ENCODE measurements at regions not wholly inside any gene's neighbourhood (a gene's known extent, or its start where the extent isn't known, plus 50 kb on each side); places are given as distances from the start of the nearest gene placed in this dataset.
"Not testable (repeated sequence)": the region's sequence is repeated elsewhere in the genome, so short reads cannot be mapped to it uniquely, and the experiment has no call there.

DNA sequence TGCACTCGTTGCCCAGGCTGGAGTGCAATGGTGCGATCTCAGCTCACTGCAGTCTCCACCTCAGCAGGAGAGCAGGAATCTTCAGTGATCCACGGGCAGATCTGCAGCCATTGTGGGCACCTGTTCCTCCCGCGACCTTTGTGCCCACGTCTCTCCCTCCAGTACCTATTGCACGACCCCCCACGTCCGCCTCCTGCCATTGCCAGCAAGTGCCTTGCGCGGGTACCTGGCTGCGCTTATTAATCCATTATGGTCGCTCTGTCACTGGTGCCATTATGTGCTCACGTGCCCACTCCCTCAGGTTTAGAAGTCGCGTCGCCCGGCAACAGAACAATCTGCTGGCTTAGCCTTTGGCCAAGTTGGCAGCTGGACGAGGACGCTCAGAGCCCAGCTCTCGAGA is 146.2 kb upstream of the C1QTNF3 start:
- DNase-seq: not testable (repeated sequence)

DNA sequence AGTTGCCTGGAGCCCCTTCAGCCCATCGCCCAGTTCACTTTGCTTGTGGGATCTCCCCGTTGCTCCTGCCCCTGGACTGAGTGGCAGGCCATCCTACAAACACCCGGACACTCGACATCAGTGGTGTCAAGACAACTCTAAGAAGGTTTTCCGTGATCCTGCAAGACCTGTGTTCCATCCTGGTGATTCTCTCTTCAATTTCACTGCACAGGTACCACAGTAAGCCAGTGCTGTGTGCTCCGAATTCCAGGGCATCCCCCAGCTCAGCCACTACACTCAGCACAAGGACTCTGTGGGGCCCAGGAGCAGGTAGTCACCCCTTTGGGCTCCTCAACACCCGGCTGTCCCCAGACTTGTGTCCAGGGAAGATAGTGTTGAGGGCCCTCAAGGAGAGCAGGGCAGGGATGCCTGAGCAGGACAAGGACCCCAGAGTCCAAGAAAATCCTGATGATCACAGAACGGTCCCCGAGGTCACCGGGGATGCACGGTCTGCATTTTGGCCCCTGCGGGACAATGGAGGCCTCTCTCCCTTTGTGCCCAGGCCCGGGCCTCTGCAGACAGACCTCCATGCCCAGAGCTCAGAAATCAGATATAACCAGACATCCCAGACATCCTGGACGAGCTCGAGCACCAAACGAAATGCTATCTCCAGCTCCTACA is 146.9 kb upstream of the C1QTNF3 start:
- not testable (repeated sequence) for DNase-seq

GRCh38 chr5:34190466-34190865 is 147.5 kb upstream of the C1QTNF3 start:
- DNase-seq: not testable (repeated sequence)

DNA sequence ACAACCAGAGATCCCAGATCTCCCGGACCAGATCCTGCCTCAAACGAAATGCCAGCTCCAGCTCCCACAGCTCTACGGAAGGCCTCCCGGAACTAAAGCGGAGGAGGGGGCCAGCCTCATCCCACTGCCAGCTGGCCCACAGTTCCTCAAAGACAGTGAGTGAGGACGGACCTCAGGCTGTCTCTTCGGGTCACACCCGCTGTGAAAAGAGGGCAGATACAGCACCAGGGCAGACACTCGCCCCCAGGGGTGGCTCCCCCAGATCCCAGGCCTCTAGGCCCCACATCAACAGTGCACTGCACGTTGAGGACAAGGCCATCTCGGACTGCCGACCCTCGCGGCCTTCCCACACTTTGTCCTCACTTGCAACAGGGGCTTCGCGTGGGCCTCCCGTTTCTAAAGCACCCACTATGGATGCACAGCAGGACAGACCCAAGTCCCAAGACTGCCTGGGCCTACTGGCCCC is 148.3 kb upstream of the C1QTNF3 start:
- not testable (repeated sequence) for DNase-seq

DNA sequence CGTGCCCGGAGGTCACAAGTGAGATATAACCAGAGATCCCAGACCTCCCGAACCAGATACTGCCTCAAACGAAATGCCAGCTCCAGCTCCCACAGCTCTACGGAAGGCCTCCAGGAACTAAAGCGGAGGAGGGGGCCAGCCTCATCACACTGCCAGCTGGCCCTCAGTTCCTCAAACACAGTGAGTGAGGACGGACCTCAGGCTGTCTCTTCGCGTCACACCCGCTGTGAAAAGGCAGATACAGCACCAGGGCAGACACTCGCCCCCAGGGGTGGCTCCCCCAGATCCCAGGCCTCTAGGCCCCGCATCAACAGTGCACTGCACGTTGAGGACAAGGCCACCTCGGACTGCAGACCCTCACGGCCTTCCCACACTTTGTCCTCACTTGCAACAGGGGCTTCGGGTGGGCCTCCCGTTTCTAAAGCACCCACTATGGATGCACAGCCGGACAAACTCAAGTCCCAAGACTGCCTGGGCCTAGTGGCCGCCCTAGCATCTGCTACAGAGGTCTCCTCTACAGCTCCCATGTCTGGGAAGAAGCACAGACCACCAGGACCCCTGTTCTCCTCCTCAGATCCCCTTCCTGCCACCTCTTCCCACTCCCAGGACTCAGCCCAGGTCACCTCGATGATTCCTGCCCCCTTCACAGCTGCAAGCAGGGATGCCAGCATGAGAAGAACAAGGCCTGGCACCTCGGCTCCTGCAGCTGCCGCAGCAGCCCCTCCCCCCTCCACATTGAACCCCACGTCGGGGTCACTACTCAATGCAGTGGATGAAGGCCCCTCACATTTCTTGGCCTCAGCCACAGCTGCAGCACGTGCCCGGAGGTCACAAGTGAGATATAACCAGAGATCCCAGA is 149.3 kb upstream of the C1QTNF3 start:
- DNase-seq: not testable (repeated sequence)

DNA sequence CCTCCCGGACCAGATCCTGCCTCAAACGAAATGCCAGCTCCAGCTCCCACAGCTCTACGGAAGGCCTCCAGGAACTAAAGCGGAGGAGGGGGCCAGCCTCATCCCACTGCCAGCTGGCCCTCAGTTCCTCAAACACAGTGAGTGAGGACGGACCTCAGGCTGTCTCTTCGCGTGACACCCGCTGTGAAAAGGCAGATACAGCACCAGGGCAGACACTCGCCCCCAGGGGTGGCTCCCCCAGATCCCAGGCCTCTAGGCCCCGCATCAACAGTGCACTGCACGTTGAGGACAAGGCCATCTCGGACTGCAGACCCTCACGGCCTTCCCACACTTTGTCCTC is 149.9 kb upstream of the C1QTNF3 start:
- DNase-seq: not testable (repeated sequence)

DNA sequence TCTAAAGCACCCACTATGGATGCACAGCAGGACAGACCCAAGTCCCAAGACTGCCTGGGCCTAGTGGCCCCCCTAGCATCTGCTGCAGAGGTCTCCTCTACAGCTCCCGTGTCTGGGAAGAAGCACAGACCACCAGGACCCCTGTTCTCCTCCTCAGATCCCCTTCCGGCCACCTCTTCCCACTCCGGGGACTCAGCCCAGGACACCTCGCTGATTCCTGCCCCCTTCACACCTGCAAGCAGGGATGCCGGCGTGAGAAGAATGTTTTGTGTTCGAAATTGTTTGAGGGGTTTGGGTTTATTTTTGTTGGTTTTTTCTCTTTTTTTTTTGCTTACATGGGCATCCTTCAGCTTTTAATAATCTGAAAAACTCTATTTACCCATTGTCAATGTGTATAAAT is 150.3 kb upstream of the C1QTNF3 start:
- DNase-seq: not testable (repeated sequence)

- DNase-seq: not testable (repeated sequence)
Observed at GRCh38 chr5:34193804-34194203, 150.8 kb upstream of the C1QTNF3 start.

- DNase-seq: not testable (repeated sequence)
Observed at GRCh38 chr5:34196091-34196490, 153.1 kb upstream of the C1QTNF3 start.

DNA sequence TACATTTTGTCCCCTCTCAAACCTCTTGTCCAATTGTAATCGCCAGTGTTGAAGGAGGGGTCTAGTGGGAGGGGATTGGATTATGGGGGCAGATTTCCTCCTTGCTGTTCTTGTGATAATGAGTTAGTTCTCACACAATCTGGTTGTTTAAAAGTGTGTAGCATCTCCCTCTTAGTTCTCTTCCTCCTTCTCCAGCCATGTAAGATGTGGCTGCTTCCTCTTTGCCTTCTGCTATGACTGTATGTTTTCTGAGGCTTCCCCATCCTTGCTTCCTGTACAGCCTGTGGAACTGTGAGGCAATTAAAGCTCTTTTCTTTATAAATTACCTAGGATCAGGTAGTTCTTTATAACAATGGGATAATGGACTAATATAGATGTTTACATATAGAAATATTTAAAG is 162.3 kb upstream of the C1QTNF3 start:
- not testable (repeated sequence) for DNase-seq

- not testable (repeated sequence) for DNase-seq
Observed at GRCh38 chr5:34217386-34217785, 174.4 kb upstream of the C1QTNF3 start.

DNA sequence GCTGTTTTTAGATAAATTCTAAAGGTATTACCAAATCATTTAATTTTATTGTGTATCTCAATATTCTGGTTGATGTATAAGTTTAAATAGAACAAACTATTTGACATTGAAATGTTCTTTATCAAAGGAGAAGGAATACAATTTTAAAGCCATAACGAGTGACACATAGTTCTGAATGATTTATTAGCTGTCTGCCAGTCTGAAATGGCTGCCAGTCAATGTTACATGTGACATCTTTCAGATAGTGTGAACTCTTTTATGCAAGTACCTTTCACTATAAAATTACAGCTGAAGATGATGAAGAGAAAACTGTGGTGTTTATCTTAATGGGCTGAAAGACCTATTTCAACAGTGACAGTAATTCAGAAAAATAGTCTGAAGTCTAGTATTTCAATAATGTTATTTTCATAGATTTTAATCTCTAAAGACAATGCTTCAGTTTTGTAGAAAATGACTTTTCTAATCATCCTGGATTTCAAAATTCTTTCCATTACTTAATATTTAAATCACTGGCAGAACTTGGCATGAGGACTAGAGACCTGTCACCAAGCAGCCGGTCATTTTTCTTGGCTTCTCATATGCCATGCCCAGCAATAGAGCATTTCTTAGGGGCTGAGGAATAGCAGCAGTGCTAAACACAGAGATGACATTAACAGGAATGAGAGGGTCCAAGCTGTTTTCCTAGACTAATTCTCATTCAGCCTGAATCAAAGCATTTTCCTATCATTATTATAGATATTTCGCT is 178.5 kb upstream of the C1QTNF3 start:
- DNase-seq: not testable (repeated sequence)

- not testable (repeated sequence) for DNase-seq
Observed at GRCh38 chr5:34223158-34223557, 180.1 kb upstream of the C1QTNF3 start.

GRCh38 chr5:34230402-34230801 is 187.4 kb upstream of the C1QTNF3 start:
- not testable (repeated sequence) for DNase-seq

- DNase-seq: not testable (repeated sequence)
Observed at GRCh38 chr5:34243802-34244201, 200.8 kb upstream of the C1QTNF3 start.

- not testable (repeated sequence) for DNase-seq
Observed at GRCh38 chr5:34244281-34245031, 201.4 kb upstream of the C1QTNF3 start.

GRCh38 chr5:34245032-34245394 is 202.0 kb upstream of the C1QTNF3 start:
- DNase-seq: not testable (repeated sequence)

DNA sequence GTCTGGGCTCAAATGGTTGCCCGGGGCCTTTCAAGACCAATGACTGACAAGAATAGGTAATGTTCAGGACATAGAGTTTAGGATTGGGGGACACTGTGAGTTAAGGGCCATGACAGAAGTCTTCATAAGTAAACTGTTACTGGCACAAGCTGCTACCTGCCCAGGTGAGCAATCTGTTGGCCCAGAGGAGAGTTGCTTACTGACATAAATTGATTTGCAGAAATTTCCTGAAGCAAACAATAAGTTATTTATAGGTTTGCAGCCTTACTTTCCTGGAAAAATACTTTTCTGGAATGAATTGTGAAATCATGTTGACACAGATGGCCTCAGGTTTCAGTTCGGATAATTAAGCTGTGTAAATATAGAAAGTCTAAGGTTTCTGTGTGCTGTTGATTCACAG is 202.8 kb upstream of the C1QTNF3 start:
- peak; percentile 67 for DNase-seq

DNA sequence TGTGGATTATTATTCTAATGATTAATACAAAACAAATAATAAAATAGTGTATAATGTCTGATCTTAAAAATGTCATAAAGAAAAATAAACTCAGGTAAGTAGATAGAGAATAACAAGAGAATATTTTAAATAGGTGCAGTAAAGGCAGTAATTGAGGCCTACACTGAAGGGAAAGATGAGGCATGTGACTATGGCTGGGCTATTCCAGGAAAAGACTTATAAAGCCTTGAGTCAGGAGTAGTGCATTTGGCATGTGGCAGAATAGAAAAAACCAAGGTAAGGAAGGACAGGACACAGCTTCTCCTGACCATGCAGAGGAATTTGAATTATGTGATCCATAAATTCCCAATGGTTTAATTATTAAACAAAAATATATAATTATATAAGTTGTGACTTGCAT is 215.6 kb upstream of the C1QTNF3 start:
- DNase-seq: not testable (repeated sequence)

DNA sequence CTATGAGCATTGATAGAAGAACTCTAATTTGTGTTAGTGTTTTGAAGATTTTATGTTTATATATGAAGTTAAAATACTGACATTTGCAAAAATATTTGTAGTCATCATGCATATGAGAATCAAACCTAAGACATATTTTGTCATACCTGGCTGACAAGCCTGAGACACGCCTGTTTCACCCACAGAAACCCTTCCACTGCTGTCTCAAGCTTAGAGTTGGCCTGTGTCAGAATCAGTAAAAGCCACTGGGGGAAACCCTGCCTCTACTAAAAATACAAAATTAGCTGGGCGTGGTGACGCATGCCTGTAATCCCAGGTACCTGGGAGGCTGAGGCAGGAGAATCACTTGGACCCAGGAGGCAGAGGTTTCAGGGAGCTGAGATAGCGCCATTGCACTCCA is 218.0 kb upstream of the C1QTNF3 start:
- DNase-seq: not testable (repeated sequence)

DNA sequence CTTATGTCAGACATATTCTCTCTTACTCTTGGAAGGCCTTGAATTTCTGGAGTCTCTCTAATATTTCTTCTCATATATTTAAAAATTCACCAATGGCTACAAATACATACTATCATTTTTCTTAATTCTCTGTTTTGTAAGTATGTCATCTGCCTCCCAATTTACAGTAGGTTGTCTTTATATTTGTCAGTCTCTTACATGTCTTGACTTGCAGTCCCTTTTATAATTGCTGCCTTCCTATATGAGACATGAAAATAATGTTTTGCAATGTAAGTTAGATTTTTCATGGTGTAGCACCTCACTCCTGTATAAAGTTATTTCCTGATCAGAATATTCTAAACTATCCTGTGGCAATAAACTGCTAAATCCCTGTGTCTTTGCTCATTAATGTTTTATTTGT is 223.1 kb upstream of the C1QTNF3 start:
- not testable (repeated sequence) for DNase-seq

- DNase-seq: not testable (repeated sequence)
Observed at GRCh38 chr5:34296759-34297158, 253.7 kb upstream of the C1QTNF3 start.

DNA sequence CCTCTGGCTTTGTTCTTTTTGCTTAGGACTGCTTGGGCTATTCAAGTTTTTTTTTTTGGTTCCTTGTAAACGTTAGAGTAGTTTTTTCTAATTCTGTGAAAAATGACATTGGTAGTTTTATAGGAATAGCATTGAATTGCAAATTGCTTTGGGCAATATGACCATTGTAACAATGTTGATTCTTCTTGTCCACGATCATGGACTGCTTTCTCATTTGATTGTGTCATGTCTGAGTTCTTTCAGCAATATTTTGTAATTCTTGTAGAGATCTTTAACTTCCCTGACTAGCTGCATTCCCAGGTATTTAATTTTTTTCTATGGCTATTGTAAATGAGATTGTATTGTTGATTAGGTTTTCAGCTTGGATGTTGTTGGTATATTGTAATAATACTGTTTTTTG is 286.2 kb upstream of the C1QTNF3 start:
- not testable (repeated sequence) for DNase-seq

Data from NCI-H1092 treated with DMSO at 0.1 percent for 48 hours (cell line).